ENCODE measurements at regions not wholly inside any gene's neighbourhood (a gene's known extent, or its start where the extent isn't known, plus 50 kb on each side); places are given as distances from the start of the nearest gene placed in this dataset.
"Not testable (repeated sequence)": the region's sequence is repeated elsewhere in the genome, so short reads cannot be mapped to it uniquely, and the experiment has no call there.

GRCh38 chr1:70556541-70556940 lies 145.5 kb downstream of the CTH start:
- no peak for FAIRE-seq

- FAIRE-seq = no peak
Observed at GRCh38 chr1:70567167-70567566, 156.1 kb downstream of the CTH start.

GRCh38 chr1:70571191-70571590 lies 160.1 kb downstream of the CTH start:
- FAIRE-seq = no peak

GRCh38 chr1:70573317-70573843 lies 162.3 kb downstream of the CTH start:
- no peak for FAIRE-seq

GRCh38 chr1:70581661-70582060 lies 170.6 kb downstream of the CTH start:
- FAIRE-seq = no peak

GRCh38 chr1:70583522-70583921 lies 172.5 kb downstream of the CTH start:
- no peak for FAIRE-seq

- no peak for FAIRE-seq
Observed at GRCh38 chr1:70586046-70586445, 175.0 kb downstream of the CTH start.

- peak; percentile 89 for FAIRE-seq
Observed at GRCh38 chr1:70587872-70588366, 176.9 kb downstream of the CTH start.

- FAIRE-seq = not testable (repeated sequence)
Observed at GRCh38 chr1:70593551-70593950, 182.5 kb downstream of the CTH start.

- FAIRE-seq = no peak
Observed at GRCh38 chr1:70608815-70609214, 197.7 kb downstream of the CTH start.

- not testable (repeated sequence) for FAIRE-seq
Observed at GRCh38 chr1:70610164-70610563, 199.1 kb downstream of the CTH start.

GRCh38 chr1:70616946-70617345 lies 205.9 kb downstream of the CTH start:
- no peak for FAIRE-seq

GRCh38 chr1:70617728-70618127 lies 206.7 kb downstream of the CTH start:
- FAIRE-seq = no peak

- FAIRE-seq = no peak
Observed at GRCh38 chr1:70627910-70628309, 216.8 kb downstream of the CTH start.

GRCh38 chr1:70628973-70629372 lies 217.9 kb downstream of the CTH start:
- no peak for FAIRE-seq

- no peak for FAIRE-seq
Observed at GRCh38 chr1:70633004-70633403, 221.9 kb downstream of the CTH start.

GRCh38 chr1:70635868-70636267 lies 224.8 kb downstream of the CTH start:
- no peak for FAIRE-seq

- no peak for FAIRE-seq
Observed at GRCh38 chr1:70641868-70642267, 230.8 kb downstream of the CTH start.

- FAIRE-seq = no peak
Observed at GRCh38 chr1:70656361-70656760, 245.3 kb downstream of the CTH start.

- FAIRE-seq = no peak
Observed at GRCh38 chr1:70659891-70660290, 248.8 kb downstream of the CTH start.

- no peak for FAIRE-seq
Observed at GRCh38 chr1:70666381-70667140, 255.5 kb downstream of the CTH start.

- FAIRE-seq = no peak
Observed at GRCh38 chr1:70667494-70668170, 256.6 kb downstream of the CTH start.

- FAIRE-seq = no peak
Observed at GRCh38 chr1:70671006-70671405, 259.9 kb downstream of the CTH start.

- FAIRE-seq = no peak
Observed at GRCh38 chr1:70672442-70672888, 261.4 kb downstream of the CTH start.

Measured in endometrium (tissue), 2 donors.